ENCODE measurements at regions not wholly inside any gene's neighbourhood (a gene's known extent, or its start where the extent isn't known, plus 50 kb on each side); places are given as distances from the start of the nearest gene placed in this dataset.

DNA sequence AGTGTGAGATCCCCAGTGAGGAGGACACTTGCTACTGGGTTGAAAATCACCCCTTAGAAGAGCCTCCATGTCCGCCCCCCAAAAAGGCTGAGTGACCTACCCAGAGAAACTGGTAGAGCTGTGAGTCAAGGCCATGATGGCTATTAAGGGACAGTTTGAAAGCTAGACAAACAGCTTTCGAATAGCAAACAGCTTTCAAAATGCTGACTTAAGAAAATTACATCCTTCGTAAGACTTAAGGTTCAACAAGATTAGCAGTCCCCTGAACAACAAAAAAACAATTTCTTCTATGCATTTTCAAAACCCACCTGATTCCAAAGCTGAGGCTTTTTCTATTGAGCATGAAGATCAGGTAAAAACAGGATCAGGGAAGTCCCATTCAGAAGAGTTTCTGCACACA is 269.7 kb upstream of the SOX2 start:
- Histone ChIP-seq H3K36me3 (replicated peaks in 1 of 2; ENCODE audit: control insufficient read depth in 1 of 2, insufficient read depth in 2 of 2, low read length in 1 of 2) (no peaks in the 10 kb centered on the region), H3K9me2 (no peaks in the 10 kb centered on the region), H3K4me2 (no peak overlapping the region), H3K9me3 (no peaks in the 10 kb centered on the region), H3K27me3 (ENCODE audit: insufficient read depth) (no peaks in the 10 kb centered on the region), H3K4me1 (ENCODE audit: control insufficient read depth in 1 of 2, insufficient read depth in 2 of 2, low read depth in 1 of 2, low read length in 1 of 2) (no peaks in the 10 kb centered on the region), H3K9ac (no peak overlapping the region), H4K20me1 (ENCODE audit: insufficient read depth) (no peaks in the 10 kb centered on the region), H3K79me2 (ENCODE audit: insufficient read depth) (no peaks in the 10 kb centered on the region), H3F3A (replicated peaks; ENCODE audit: insufficient read depth) (no peaks in the 10 kb centered on the region), H2AFZ (ENCODE audit: low read depth) (no peak overlapping the region), H3K27ac (ENCODE audit: low read depth in 2 of 2, low read length in 1 of 2) (no peak overlapping the region), H3K4me3 (ENCODE audit: low read depth in 2 of 2, low read length in 1 of 2) (no peak overlapping the region)
- POLR2A ChIA-PET = no interaction called here
- no peak for DNase-seq
- 58% methylated on average over 3 of the region's 3 CpGs for WGBS (ENCODE audit: low lambda C conversion rate)
- TF ChIP-seq FOSL2 (IDR thresholded peaks at IDR 0.05; ENCODE audit: borderline replicate concordance, low read depth) (no peak), GATA2 (CRISPR knock-in tag; IDR thresholded peaks at IDR 0.05) (no peak)
- CTCF ChIA-PET = interaction anchor here (1.1 kb wide), 1 partner anchor 18 kb away, joined by 5 read pairs; no protein-coding TSS in a partner anchor

DNA sequence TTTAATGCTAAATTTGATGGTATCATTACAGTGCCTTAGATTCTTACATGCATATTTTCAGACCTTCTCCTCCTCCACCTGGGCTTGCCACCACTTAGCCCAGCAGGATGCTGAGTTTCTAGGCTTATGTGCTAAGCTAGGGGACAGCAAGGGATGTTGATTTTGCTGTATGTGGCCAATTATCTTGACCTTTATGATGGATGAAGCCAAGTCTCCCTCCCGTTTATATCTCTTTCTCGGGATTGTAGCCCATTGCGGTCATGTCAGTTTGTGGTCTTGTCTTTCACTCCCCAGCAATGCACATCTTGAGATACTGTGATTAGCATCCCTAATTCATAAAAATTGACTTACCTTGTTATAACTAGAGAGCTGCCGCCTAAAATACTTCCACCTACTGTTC is 278.7 kb upstream of the SOX2 start:
- POLR2A ChIA-PET = no interaction called here
- 79% methylated on average over 4 of the region's 4 CpGs for WGBS (ENCODE audit: low lambda C conversion rate)

More for the DNA sequence above, 278.7 kb upstream of the SOX2 start:
- H3K79me2 ChIP-seq (ENCODE audit: insufficient read depth) = no peaks in the 10 kb centered on the region
- H3K4me1 ChIP-seq (ENCODE audit: control insufficient read depth in 1 of 2, insufficient read depth in 2 of 2, low read depth in 1 of 2, low read length in 1 of 2) = no peaks in the 10 kb centered on the region
- CTCF ChIA-PET = interaction anchor here (0.8 kb wide), 1 partner anchor 47 kb away, joined by 3 read pairs; no protein-coding TSS in a partner anchor
- H3K36me3 ChIP-seq (replicated peaks in 1 of 2; ENCODE audit: control insufficient read depth in 1 of 2, insufficient read depth in 2 of 2, low read length in 1 of 2) = peaks cover 0 to 4% of the 10 kb centered on the region in 2 experiments
- H3K27ac ChIP-seq (ENCODE audit: low read depth in 2 of 2, low read length in 1 of 2) = no peak overlapping the region
- H3K9me3 ChIP-seq = no peaks in the 10 kb centered on the region
- no peaks in the 10 kb centered on the region for H3K27me3 ChIP-seq (ENCODE audit: insufficient read depth)
- no peak for DNase-seq
- TF ChIP-seq TEAD4 (IDR thresholded peaks at IDR 0.05; ENCODE audit: borderline replicate concordance, insufficient read depth) (no peak), TAF1 (IDR thresholded peaks at IDR 0.05; ENCODE audit: borderline replicate concordance, low read depth, low read length) (no peak), FOXJ3 (CRISPR knock-in tag; IDR thresholded peaks at IDR 0.05) (no peak), NRF1 (IDR thresholded peaks at IDR 0.05; ENCODE audit: low read depth, low read length) (no peak), NFIC (IDR thresholded peaks at IDR 0.05; ENCODE audit: borderline replicate concordance) (no peak), RAD21 (IDR thresholded peaks at IDR 0.05; ENCODE audit: low read length) (no peak), EZH2phosphoT487 (IDR thresholded peaks at IDR 0.05; ENCODE audit: borderline replicate concordance, low read depth) (no peak)
- TF ChIP-seq, protein P1, sequence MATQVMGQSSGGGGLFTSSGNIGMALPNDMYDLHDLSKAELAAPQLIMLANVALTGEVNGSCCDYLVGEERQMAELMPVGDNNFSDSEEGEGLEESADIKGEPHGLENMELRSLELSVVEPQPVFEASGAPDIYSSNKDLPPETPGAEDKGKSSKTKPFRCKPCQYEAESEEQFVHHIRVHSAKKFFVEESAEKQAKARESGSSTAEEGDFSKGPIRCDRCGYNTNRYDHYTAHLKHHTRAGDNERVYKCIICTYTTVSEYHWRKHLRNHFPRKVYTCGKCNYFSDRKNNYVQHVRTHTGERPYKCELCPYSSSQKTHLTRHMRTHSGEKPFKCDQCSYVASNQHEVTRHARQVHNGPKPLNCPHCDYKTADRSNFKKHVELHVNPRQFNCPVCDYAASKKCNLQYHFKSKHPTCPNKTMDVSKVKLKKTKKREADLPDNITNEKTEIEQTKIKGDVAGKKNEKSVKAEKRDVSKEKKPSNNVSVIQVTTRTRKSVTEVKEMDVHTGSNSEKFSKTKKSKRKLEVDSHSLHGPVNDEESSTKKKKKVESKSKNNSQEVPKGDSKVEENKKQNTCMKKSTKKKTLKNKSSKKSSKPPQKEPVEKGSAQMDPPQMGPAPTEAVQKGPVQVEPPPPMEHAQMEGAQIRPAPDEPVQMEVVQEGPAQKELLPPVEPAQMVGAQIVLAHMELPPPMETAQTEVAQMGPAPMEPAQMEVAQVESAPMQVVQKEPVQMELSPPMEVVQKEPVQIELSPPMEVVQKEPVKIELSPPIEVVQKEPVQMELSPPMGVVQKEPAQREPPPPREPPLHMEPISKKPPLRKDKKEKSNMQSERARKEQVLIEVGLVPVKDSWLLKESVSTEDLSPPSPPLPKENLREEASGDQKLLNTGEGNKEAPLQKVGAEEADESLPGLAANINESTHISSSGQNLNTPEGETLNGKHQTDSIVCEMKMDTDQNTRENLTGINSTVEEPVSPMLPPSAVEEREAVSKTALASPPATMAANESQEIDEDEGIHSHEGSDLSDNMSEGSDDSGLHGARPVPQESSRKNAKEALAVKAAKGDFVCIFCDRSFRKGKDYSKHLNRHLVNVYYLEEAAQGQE (IDR thresholded peaks at IDR 0.05; ENCODE audit: low read depth, low read length) = no peak
- H3K9me2 ChIP-seq = no peaks in the 10 kb centered on the region
- H3K9ac ChIP-seq = no peak overlapping the region
- no peak overlapping the region for H3K4me2 ChIP-seq
- no peaks in the 10 kb centered on the region for H4K20me1 ChIP-seq (ENCODE audit: insufficient read depth)
- H3F3A ChIP-seq (replicated peaks; ENCODE audit: insufficient read depth) = no peaks in the 10 kb centered on the region
- H3K4me3 ChIP-seq (ENCODE audit: low read depth in 2 of 2, low read length in 1 of 2) = no peak overlapping the region
- no peak overlapping the region for H2AFZ ChIP-seq (ENCODE audit: low read depth)

Data from SK-N-SH (cell line).